ENCODE measurements at regions not wholly inside any gene's neighbourhood (a gene's known extent, or its start where the extent isn't known, plus 50 kb on each side); places are given as distances from the start of the nearest gene placed in this dataset.

DNA sequence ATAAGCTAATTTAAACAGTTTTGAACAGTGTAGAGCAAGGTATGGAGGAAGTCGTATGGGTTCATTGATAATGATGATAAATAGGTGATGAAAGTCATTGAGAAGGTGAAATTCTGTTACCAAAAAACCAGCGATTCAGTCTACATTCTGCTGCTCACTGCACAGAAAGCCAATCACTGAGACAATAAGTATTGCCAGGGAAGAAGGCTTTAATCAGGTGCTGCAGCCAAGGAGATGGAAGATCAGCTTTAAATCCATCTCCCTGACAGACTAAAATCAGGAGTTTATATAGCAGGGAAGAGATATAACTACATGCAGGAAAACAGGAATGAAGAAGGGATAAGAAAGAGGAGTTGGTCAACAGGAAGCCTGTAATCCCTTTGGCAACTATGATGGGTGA lies 361.3 kb upstream of the C1orf174 start:
- TF ChIP-seq, protein P1, sequence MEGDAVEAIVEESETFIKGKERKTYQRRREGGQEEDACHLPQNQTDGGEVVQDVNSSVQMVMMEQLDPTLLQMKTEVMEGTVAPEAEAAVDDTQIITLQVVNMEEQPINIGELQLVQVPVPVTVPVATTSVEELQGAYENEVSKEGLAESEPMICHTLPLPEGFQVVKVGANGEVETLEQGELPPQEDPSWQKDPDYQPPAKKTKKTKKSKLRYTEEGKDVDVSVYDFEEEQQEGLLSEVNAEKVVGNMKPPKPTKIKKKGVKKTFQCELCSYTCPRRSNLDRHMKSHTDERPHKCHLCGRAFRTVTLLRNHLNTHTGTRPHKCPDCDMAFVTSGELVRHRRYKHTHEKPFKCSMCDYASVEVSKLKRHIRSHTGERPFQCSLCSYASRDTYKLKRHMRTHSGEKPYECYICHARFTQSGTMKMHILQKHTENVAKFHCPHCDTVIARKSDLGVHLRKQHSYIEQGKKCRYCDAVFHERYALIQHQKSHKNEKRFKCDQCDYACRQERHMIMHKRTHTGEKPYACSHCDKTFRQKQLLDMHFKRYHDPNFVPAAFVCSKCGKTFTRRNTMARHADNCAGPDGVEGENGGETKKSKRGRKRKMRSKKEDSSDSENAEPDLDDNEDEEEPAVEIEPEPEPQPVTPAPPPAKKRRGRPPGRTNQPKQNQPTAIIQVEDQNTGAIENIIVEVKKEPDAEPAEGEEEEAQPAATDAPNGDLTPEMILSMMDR (conservative IDR thresholded peaks at IDR 0.05; ENCODE audit: control insufficient read depth, insufficient read depth, low read depth, low read length) = no peak
- H3K4me3 ChIP-seq (ENCODE audit: control insufficient read depth, low read depth, low read length) = no peak overlapping the region
- DNase-seq (ENCODE audit: low read depth) = no peak

DNA sequence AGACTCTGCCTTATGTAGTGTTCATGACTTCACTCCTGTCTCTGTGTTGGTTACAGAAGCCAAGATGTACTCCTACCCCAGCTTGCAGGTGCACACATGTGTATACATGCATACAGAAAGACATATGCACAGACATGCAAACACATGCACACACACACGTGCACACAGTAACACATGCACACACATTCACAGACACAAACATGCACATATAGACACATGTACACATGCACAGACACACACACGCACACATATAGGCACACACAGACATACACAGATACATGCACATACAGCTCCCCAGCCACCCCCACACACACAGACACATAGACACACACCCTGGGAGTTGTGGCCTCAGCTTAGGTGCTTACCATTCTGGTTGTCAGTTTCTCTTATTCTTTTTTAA lies 362.6 kb upstream of the C1orf174 start:
- H3K4me3 ChIP-seq (ENCODE audit: control insufficient read depth, low read depth, low read length) = no peak overlapping the region
- TF ChIP-seq, protein P1 (conservative IDR thresholded peaks at IDR 0.05; ENCODE audit: control insufficient read depth, insufficient read depth, low read depth, low read length) = no peak
- DNase-seq (ENCODE audit: low read depth) = no peak

DNA sequence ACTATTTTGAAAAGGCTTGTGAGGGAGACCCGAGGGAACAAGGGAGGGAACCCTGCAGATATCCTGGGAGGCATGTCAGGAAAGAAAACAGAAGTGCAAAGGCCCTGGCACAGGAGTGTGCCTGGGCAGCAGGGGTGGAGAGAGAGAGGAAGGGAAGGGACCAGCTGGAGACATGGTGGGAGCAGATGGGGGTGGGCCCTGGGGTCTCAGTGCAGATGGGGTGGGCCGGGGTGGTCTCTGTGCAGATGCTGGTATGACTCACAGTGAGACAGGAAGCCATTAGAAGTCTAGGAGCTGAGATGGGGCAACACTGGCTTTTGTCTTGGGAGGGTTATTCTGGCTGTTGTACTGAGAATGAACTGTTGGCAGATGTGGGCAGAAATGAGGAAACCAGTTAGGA lies 363.6 kb upstream of the C1orf174 start:
- no peak overlapping the region for H3K4me3 ChIP-seq (ENCODE audit: control insufficient read depth, low read depth, low read length)
- no peak for DNase-seq (ENCODE audit: low read depth)
- TF ChIP-seq, protein P1 (conservative IDR thresholded peaks at IDR 0.05; ENCODE audit: control insufficient read depth, insufficient read depth, low read depth, low read length) = no peak

DNA sequence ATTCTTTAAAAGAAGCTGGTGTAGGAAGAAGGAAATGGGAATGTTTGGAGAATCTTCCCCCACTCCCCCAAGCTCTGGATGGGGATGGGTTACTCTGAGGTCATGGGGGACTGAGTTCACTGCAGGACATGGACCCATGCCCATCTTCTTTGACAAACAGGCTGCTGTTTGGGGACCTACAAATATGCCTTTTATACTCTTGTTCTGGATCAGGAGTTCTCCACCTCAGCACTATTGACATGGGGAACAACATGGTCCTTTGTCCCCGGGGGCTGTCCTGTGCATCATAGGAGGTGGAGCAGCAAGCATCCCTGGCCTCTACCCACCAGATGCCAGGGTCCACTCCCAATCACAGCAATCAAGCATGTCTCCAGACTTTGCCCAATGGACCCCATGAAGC lies 365.8 kb upstream of the C1orf174 start:
- no peak for DNase-seq (ENCODE audit: low read depth)
- TF ChIP-seq, protein P1 (conservative IDR thresholded peaks at IDR 0.05; ENCODE audit: control insufficient read depth, insufficient read depth, low read depth, low read length) = no peak
- no peak overlapping the region for H3K4me3 ChIP-seq (ENCODE audit: control insufficient read depth, low read depth, low read length)

DNA sequence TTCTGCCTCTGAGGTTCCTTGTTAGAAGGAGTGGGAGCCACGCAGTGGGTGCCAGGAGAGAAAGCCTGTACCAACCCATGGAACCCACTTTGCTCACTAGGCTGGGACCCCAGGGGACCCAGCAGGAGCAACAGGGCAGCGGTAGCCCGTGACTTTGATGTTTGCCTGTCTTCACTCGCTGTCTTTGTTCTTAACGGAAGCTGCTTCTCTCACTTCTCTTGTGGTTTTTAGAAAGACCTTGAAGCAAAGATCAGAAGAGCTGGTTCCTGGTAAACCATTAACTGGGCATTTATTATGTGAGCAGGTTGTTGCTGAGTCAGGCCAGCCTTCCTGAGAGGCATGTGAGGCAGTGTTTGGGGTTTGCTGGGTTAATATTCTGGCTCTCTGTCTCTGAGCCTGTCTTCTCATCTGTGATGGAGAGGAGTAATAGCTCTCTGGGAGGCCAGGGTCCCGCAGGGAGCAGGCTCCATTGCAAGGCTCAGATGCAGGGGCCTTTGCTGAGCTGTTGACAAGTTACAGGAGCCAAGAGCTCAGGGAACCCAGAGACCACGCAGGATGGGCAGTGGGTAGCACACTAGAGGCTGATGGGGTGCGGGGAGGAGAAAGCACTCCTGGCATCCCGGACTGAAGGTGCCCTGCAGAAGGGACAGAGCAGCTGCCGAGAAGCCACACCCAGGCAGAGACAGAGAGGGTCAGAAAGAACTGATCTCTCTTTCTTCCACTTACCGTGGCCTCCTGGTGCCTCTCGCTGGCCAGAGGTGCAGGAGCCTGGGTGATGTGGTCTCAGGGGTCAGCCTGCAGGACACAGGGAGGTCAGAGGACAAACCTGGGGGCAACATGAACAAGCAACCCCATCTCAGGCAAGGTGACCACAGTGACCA lies 367.5 kb upstream of the C1orf174 start:
- DNase-seq (ENCODE audit: low read depth) = no peak
- TF ChIP-seq, protein P1 (conservative IDR thresholded peaks at IDR 0.05; ENCODE audit: control insufficient read depth, insufficient read depth, low read depth, low read length) = no peak
- H3K4me3 ChIP-seq (ENCODE audit: control insufficient read depth, low read depth, low read length) = no peak overlapping the region

DNA sequence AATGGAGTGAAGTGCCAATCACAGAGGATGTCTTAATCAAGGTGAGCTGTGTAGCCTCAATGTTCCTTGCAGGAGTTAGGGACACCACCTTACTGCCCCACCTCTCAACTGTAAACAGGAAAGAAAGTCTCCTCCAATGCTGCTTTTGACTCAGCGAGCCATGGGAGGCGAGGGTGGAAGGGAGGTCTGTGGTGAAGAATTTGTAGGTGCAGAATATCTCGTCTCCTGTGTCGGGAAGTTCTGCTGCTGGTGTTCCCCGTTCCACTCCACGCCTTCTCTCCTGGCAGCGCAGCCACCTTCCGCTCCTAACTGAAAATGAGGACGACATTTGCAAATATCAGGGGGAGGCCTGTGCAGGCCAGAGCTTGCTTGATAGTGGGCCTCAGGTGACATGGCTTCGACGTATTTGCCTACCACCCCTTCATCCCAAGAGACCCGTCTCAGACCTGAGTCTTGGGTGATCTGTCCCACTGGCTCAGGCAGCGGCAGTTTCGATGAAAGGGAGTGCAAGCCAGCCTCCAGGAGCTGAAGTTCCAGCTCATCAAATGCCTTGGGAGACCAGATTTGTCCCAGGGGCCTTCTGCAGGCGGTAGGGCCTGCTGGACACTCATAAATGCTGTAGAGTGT lies 368.3 kb upstream of the C1orf174 start:
- TF ChIP-seq, protein P1 (conservative IDR thresholded peaks at IDR 0.05; ENCODE audit: control insufficient read depth, insufficient read depth, low read depth, low read length) = no peak
- H3K4me3 ChIP-seq (ENCODE audit: control insufficient read depth, low read depth, low read length) = no peak overlapping the region
- DNase-seq (ENCODE audit: low read depth) = no peak
